H1 (cell line): ENCODE measurements at regions not wholly inside any gene's neighbourhood (a gene's known extent, or its start where the extent isn't known, plus 50 kb on each side); places are given as distances from the start of the nearest gene placed in this dataset.

Experiments used
- CTCF ChIA-PET: fragments of 300-600 bp; sonication (Branson Sonifier 250); formaldehyde crosslinking; loops from one replicate; lab custom pipeline; 2021; ENCODE audit not compliant: partially characterized antibody; lab: Charles Lee
- POLR2A ChIA-PET: fragments of 300-600 bp; sonication (Branson Sonifier 250); formaldehyde crosslinking; loops from one replicate; lab custom pipeline; 2021; ENCODE audit warnings: inconsistent platforms; ENCODE audit not compliant: partially characterized antibody; lab: Charles Lee
- DNase-seq, 2 experiments: peaks; one replicate each; pipeline versions ENCODE4 v3.0.0 to v3.0.0-alpha.2; 2010 to 2022; ENCODE audit warnings: low spot score in 2 of 2, low read depth in 1 of 2, mixed read lengths in 1 of 2
- FAIRE-seq: peaks from 2 replicates; lab custom pipeline; 2011; peaks lifted over from hg19 to GRCh38; lab: Jason Lieb, UNC
- H2AFZ ChIP-seq: 2 replicates; pipeline ENCODE4 v1.8.1; 2012; ENCODE audit warnings: low read length, inconsistent platforms
- H2AK5ac ChIP-seq: 2 replicates; pipeline ENCODE4 v1.6.1; 2013; ENCODE audit warnings: low read depth, low read length
- H2BK120ac ChIP-seq: replicated peaks from 2 replicates; pipeline ENCODE3; 2013; ENCODE audit warnings: low read depth, low read length, inconsistent platforms
- H2BK12ac ChIP-seq: 2 replicates; pipeline ENCODE4 v1.6.1; 2013; ENCODE audit warnings: low read depth, low read length
- H2BK15ac ChIP-seq: 2 replicates; pipeline ENCODE4 v1.6.1; 2013; ENCODE audit warnings: low read length
- H2BK20ac ChIP-seq: 2 replicates; pipeline ENCODE4 v1.6.1; 2013; ENCODE audit warnings: low read length
- H2BK5ac ChIP-seq: 2 replicates; pipeline ENCODE4 v1.6.1; 2013; ENCODE audit warnings: low read depth, low read length
- H3K14ac ChIP-seq: 2 replicates; pipeline ENCODE4 v1.6.1; 2013; ENCODE audit warnings: inconsistent platforms; ENCODE audit not compliant: insufficient read length
- H3K18ac ChIP-seq: 2 replicates; pipeline ENCODE4 v1.6.1; 2013; ENCODE audit warnings: low read length; ENCODE audit errors: extremely low read depth
- H3K23ac ChIP-seq: 2 replicates; pipeline ENCODE4 v1.6.1; 2013; ENCODE audit warnings: inconsistent platforms; ENCODE audit not compliant: insufficient read length
- H3K23me2 ChIP-seq: 2 replicates; pipeline ENCODE4 v1.6.1; 2013; ENCODE audit warnings: low read depth, low read length
- H3K27ac ChIP-seq: 2 replicates; pipeline ENCODE4 v1.6.1; 2011; ENCODE audit warnings: low read depth, low read length, inconsistent platforms
- H3K27me3 ChIP-seq, 4 experiments: replicated peaks in 1 of 4; 1 replicate in 1 of 4; 2 replicates in 3 of 4; pipeline versions ENCODE4 v1.6.1 to v1.8.1; 2011 to 2013; ENCODE audit warnings: low read length in 3 of 4, mild to moderate bottlenecking in 3 of 4, inconsistent platforms in 2 of 4, mixed read lengths in 2 of 4, moderate library complexity in 1 of 4; ENCODE audit not compliant: control insufficient read depth in 3 of 4, insufficient read depth in 3 of 4; ENCODE audit errors: extremely low read depth in 1 of 4
- H3K36me3 ChIP-seq, 4 experiments: 2 replicates each; pipeline versions ENCODE4 v1.6.1 to v1.8.1; 2011 to 2013; ENCODE audit warnings: mild to moderate bottlenecking in 4 of 4, low read length in 3 of 4, moderate library complexity in 2 of 4, control low read depth in 1 of 4, inconsistent platforms in 1 of 4; ENCODE audit not compliant: insufficient read depth in 4 of 4, control insufficient read depth in 2 of 4
- H3K4ac ChIP-seq: replicated peaks from 2 replicates; pipeline ENCODE3; 2013; ENCODE audit warnings: low read length, low read depth, mixed read lengths, inconsistent platforms; ENCODE audit not compliant: insufficient read length
- H3K4me1 ChIP-seq, 4 experiments: replicated peaks in 1 of 4; 1 replicate in 1 of 4; 2 replicates in 3 of 4; pipeline versions ENCODE4 v1.6.1 to v1.8.1; 2011 to 2013; ENCODE audit warnings: low read length in 3 of 4, inconsistent platforms in 2 of 4, mixed read lengths in 1 of 4; ENCODE audit not compliant: insufficient read depth in 4 of 4, control insufficient read depth in 3 of 4
- H3K4me2 ChIP-seq, 2 experiments: 2 replicates each; pipeline versions ENCODE4 v1.6.1 to v1.8.1; 2011 to 2013; ENCODE audit warnings: low read depth in 2 of 2, low read length in 2 of 2, control low read depth in 1 of 2, inconsistent platforms in 1 of 2, mild to moderate bottlenecking in 1 of 2; ENCODE audit not compliant: insufficient read depth in 1 of 2
- H3K4me3 ChIP-seq, 4 experiments: fragments of 200-600, 300-600 bp in 1 of 4; sonication (generic), shearing (Covaris generic), sonication (Bioruptor Twin) in 1 of 4; 2 replicates each; pipeline versions ENCODE4 v1.5.1 to v1.8.1; 2011 to 2016; ENCODE audit warnings: low read length in 4 of 4, low read depth in 3 of 4, control low read depth in 2 of 4, inconsistent platforms in 2 of 4, mild to moderate bottlenecking in 2 of 4, mixed read lengths in 1 of 4, moderate library complexity in 1 of 4; ENCODE audit not compliant: insufficient read depth in 2 of 4; ENCODE audit errors: extremely low read depth in 1 of 4
- H3K56ac ChIP-seq: replicated peaks from 2 replicates; pipeline ENCODE3; 2013; ENCODE audit warnings: low read depth, mild to moderate bottlenecking, mixed read lengths, low read length, inconsistent platforms; ENCODE audit not compliant: insufficient read length
- H3K79me1 ChIP-seq: 2 replicates; pipeline ENCODE4 v1.6.1; 2013; ENCODE audit warnings: low read depth, low read length, control low read depth
- H3K79me2 ChIP-seq, 2 experiments: 2 replicates each; pipeline versions ENCODE4 v1.6.1 to v1.8.1; 2012 to 2013; ENCODE audit warnings: low read length in 2 of 2, mild to moderate bottlenecking in 2 of 2, inconsistent platforms in 1 of 2; ENCODE audit not compliant: insufficient read depth in 2 of 2, control insufficient read depth in 1 of 2
- H3K9ac ChIP-seq, 4 experiments: replicated peaks in 1 of 4; 1 replicate in 1 of 4; 2 replicates in 3 of 4; pipeline versions ENCODE4 v1.6.1 to v1.8.1; 2011 to 2013; ENCODE audit warnings: low read depth in 3 of 4, low read length in 3 of 4, control low read depth in 2 of 4, mild to moderate bottlenecking in 2 of 4, moderate library complexity in 2 of 4, inconsistent platforms in 1 of 4; ENCODE audit errors: extremely low read depth in 1 of 4
- H3K9me3 ChIP-seq, 2 experiments: 2 replicates each; pipeline versions ENCODE4 v1.6.1 to v1.8.1; 2012 to 2013; ENCODE audit warnings: mild to moderate bottlenecking in 2 of 2, moderate library complexity in 2 of 2, control low read depth in 1 of 2, inconsistent platforms in 1 of 2, low read depth in 1 of 2, low read length in 1 of 2, mixed read lengths in 1 of 2; ENCODE audit not compliant: insufficient read depth in 2 of 2
- H4K20me1 ChIP-seq, 2 experiments: replicated peaks in 1 of 2; 2 replicates each; pipeline versions ENCODE3 to v1.8.1; 2011 to 2013; ENCODE audit warnings: inconsistent platforms in 2 of 2, low read length in 2 of 2, mild to moderate bottlenecking in 1 of 2; ENCODE audit not compliant: insufficient read depth in 2 of 2, control insufficient read depth in 1 of 2
- H4K5ac ChIP-seq: 2 replicates; pipeline ENCODE4 v1.6.1; 2013; ENCODE audit warnings: low read length, low read depth, mixed read lengths, inconsistent platforms; ENCODE audit not compliant: insufficient read length
- H4K8ac ChIP-seq: 2 replicates; pipeline ENCODE4 v1.8.0; 2013; ENCODE audit warnings: mild to moderate bottlenecking, moderate library complexity, low read length, inconsistent platforms; ENCODE audit not compliant: insufficient read depth; ENCODE audit errors: extremely low read depth
- H4K91ac ChIP-seq: replicated peaks from 2 replicates; pipeline ENCODE3; 2013; ENCODE audit warnings: low read length, mixed read lengths, inconsistent platforms; ENCODE audit not compliant: insufficient read length
- CBX8 ChIP-seq: fragments of 300-800, 300-1000 bp; sonication (generic); IDR thresholded peaks from 2 replicates; pipeline ENCODE4 v1.7.1; 2016; ENCODE audit warnings: low read depth, low read length, borderline replicate concordance
- CTBP2 ChIP-seq: IDR thresholded peaks from 2 replicates; pipeline ENCODE4 v1.7.0; 2011; ENCODE audit warnings: borderline replicate concordance, mild to moderate bottlenecking, moderate library complexity, mixed read lengths, low read length; ENCODE audit not compliant: insufficient read depth, insufficient read length
- EP300 ChIP-seq, 2 experiments: IDR thresholded peaks; 1 replicate in 1 of 2; 2 replicates in 1 of 2; pipeline ENCODE4 v1.6.1; 2011 to 2012; ENCODE audit warnings: low read depth in 2 of 2, low read length in 2 of 2, mild to moderate bottlenecking in 2 of 2, borderline replicate concordance in 1 of 2, inconsistent platforms in 1 of 2, moderate library complexity in 1 of 2
- JUN ChIP-seq: IDR thresholded peaks from 2 replicates; pipeline ENCODE4 v1.6.1; 2011; ENCODE audit warnings: low read depth, mild to moderate bottlenecking, improper control_type of control experiment, low read length
- KDM1A ChIP-seq: fragments of 200-600, 300-600 bp; sonication (generic); IDR thresholded peaks from 2 replicates; pipeline ENCODE4 v1.7.1; 2016; ENCODE audit warnings: mild to moderate bottlenecking, low read length, borderline replicate concordance
- NANOG ChIP-seq: IDR thresholded peaks from 2 replicates; pipeline ENCODE4 v1.6.1; 2011; ENCODE audit warnings: low read length, low read depth, mild to moderate bottlenecking, inconsistent platforms; ENCODE audit not compliant: insufficient read depth, poor library complexity, severe bottlenecking
- POLR2AphosphoS5 ChIP-seq: IDR thresholded peaks from 2 replicates; pipeline ENCODE4 v1.6.1; 2011; ENCODE audit warnings: low read depth, low read length
- RAD21 ChIP-seq, 2 experiments: IDR thresholded peaks in 1 of 2; conservative IDR thresholded peaks in 1 of 2; 2 replicates each; pipeline ENCODE4 v1.6.1; 2011; ENCODE audit warnings: low read depth in 2 of 2, low read length in 2 of 2, improper control_type of control experiment in 1 of 2, inconsistent platforms in 1 of 2, mild to moderate bottlenecking in 1 of 2, moderate library complexity in 1 of 2
- SAP30 ChIP-seq: fragments of 300-600 bp; sonication (generic); IDR thresholded peaks from 2 replicates; pipeline ENCODE4 v1.7.1; 2012; ENCODE audit warnings: low read length, moderate library complexity, mild to moderate bottlenecking, inconsistent platforms; ENCODE audit not compliant: insufficient read depth, insufficient replicate concordance
- SRF ChIP-seq: IDR thresholded peaks from 2 replicates; pipeline ENCODE4 v1.6.1; 2011; ENCODE audit warnings: mild to moderate bottlenecking, low read depth, low read length, moderate library complexity
- TEAD4 ChIP-seq: IDR thresholded peaks from 2 replicates; pipeline ENCODE4 v1.6.1; 2012; ENCODE audit warnings: low read depth, low read length, inconsistent platforms, mixed read lengths
- WGBS, 2 experiments: shearing (Covaris generic) in 1 of 2; methylation state at CpG; one replicate each; pipeline versions ENCODE4 v1.1.6 to v1.1.7; 2013 to 2015; ENCODE audit warnings: low lambda C conversion rate in 2 of 2, mixed read lengths in 2 of 2, inconsistent platforms in 1 of 2, low coverage in 1 of 2, missing lambda C conversion rate in 1 of 2; ENCODE audit not compliant: insufficient replicate concordance in 2 of 2, insufficient coverage in 1 of 2, insufficient read length in 1 of 2; ENCODE audit errors: extremely low coverage in 1 of 2, missing lambda C conversion rate in 1 of 2; 5-methylcytosine and 5-hydroxymethylcytosine counted together
- TF ChIP-seq, protein P1 (sequence below): IDR thresholded peaks from 2 replicates; pipeline ENCODE4 v1.6.1; 2011; ENCODE audit warnings: low read depth, mild to moderate bottlenecking, low read length; ENCODE audit not compliant: insufficient read depth

GRCh38 chr16:87149051-87149450 is 168.1 kb downstream of the C16orf95 start:
- no peak for FAIRE-seq
- H3K27ac ChIP-seq, result no peak overlapping the region
- no peak for DNase-seq
- TF ChIP-seq CBX8 (no peak), CTBP2 (no peak), POLR2AphosphoS5 (no peak), KDM1A (no peak), RAD21 (IDR thresholded peaks at IDR 0.05 in 1 of 2, conservative IDR thresholded peaks at IDR 0.05 in 1 of 2; ENCODE audit: low read depth in 2 of 2, low read length in 2 of 2) (no peak), EP300 (IDR thresholded peaks at IDR 0.05; ENCODE audit: borderline replicate concordance in 1 of 2, low read depth in 2 of 2, low read length in 2 of 2) (no peak), SRF (no peak), NANOG (no peak), JUN (no peak), TEAD4 (no peak), SAP30 (no peak)
- TF ChIP-seq, protein P1, sequence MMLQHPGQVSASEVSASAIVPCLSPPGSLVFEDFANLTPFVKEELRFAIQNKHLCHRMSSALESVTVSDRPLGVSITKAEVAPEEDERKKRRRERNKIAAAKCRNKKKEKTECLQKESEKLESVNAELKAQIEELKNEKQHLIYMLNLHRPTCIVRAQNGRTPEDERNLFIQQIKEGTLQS, result no peak

More at GRCh38 chr16:87149051-87149450, 168.1 kb downstream of the C16orf95 start:
- WGBS, 2 experiments, result 100% methylated on average over 1 of the region's 1 CpG; no CpG with 5 or more reads in 1 of the 2 experiments
- Histone ChIP-seq H3K79me2 (no peaks in the 10 kb centered on the region), H3K23ac (no peak overlapping the region), H2BK12ac (no peak overlapping the region), H3K23me2 (no peaks in the 10 kb centered on the region), H3K14ac (no peak overlapping the region), H3K27me3 (no peaks in the 10 kb centered on the region), H3K56ac (no peak overlapping the region), H3K79me1 (no peaks in the 10 kb centered on the region), H2BK15ac (no peak overlapping the region), H2BK20ac (no peak overlapping the region), H4K5ac (no peak overlapping the region), H3K36me3 (no peaks in the 10 kb centered on the region), H4K91ac (no peak overlapping the region), H2AFZ (no peak overlapping the region), H3K4me2 (no peak overlapping the region), H3K4me1 (peaks cover 0 to under 1% (median 0%) of the 10 kb centered on the region in 4 experiments; a peak in 2 of 7 replicates), H3K18ac (no peak overlapping the region), H3K9ac (no peak overlapping the region), H4K20me1 (no peaks in the 10 kb centered on the region), H3K4me3 (no peak overlapping the region), H3K9me3 (peaks cover 5 to 6% of the 10 kb centered on the region in 2 experiments; a peak in 3 of 4 replicates), H2BK5ac (no peak overlapping the region), H2BK120ac (no peak overlapping the region), H3K4ac (no peak overlapping the region), H2AK5ac (no peak overlapping the region), H4K8ac (no peak overlapping the region)
- POLR2A ChIA-PET, result interaction anchor here (2.1 kb wide), 1 partner anchor 11 kb away, joined by 4 read pairs; no protein-coding TSS in a partner anchor
- CTCF ChIA-PET, result no interaction called here
